Mesenchymal stem cell (in vitro differentiated cells and primary cell): ENCODE measurements at regions not wholly inside any gene's neighbourhood (a gene's known extent, or its start where the extent isn't known, plus 50 kb on each side); places are given as distances from the start of the nearest gene placed in this dataset.

ENCODE experiments used
- DNase-seq: peaks from one replicate; pipeline ENCODE4 v3.0.0-alpha.2; 2013
- H2AFZ ChIP-seq: one replicate; pipeline ENCODE4 v1.6.1; 2013; ENCODE audit warnings: low read depth, mild to moderate bottlenecking, control low read depth, inconsistent platforms, low read length, moderate library complexity
- H2AK5ac ChIP-seq: 2 replicates; pipeline ENCODE4 v1.6.1; 2013; ENCODE audit warnings: low read length, moderate library complexity, mild to moderate bottlenecking, inconsistent platforms; ENCODE audit not compliant: severe bottlenecking
- H2BK120ac ChIP-seq: one replicate; pipeline ENCODE4 v1.6.1; 2013; ENCODE audit warnings: low read depth, mild to moderate bottlenecking, inconsistent platforms, low read length, moderate library complexity
- H2BK12ac ChIP-seq, 2 experiments: one replicate each; pipeline ENCODE4 v1.6.1; 2013; ENCODE audit warnings: inconsistent platforms in 2 of 2, low read length in 2 of 2, mild to moderate bottlenecking in 2 of 2, moderate library complexity in 2 of 2, control low read depth in 1 of 2
- H2BK15ac ChIP-seq: one replicate; pipeline ENCODE4 v1.6.1; 2013; ENCODE audit warnings: mild to moderate bottlenecking, low read depth, inconsistent platforms; ENCODE audit not compliant: poor library complexity, severe bottlenecking
- H2BK5ac ChIP-seq: 2 replicates; pipeline ENCODE4 v1.6.1; 2013; ENCODE audit warnings: low read depth, mild to moderate bottlenecking, low read length, control low read depth, inconsistent platforms; ENCODE audit not compliant: poor library complexity, severe bottlenecking
- H3K14ac ChIP-seq, 2 experiments: one replicate each; pipeline ENCODE4 v1.6.1; 2013; ENCODE audit warnings: inconsistent platforms in 2 of 2, low read length in 2 of 2, control low read depth in 1 of 2, mild to moderate bottlenecking in 1 of 2, moderate library complexity in 1 of 2
- H3K18ac ChIP-seq, 2 experiments: one replicate each; pipeline ENCODE4 v1.6.1; 2013; ENCODE audit warnings: inconsistent platforms in 2 of 2, low read length in 2 of 2, control low read depth in 1 of 2, low read depth in 1 of 2, mild to moderate bottlenecking in 1 of 2
- H3K23ac ChIP-seq, 2 experiments: one replicate each; pipeline ENCODE4 v1.6.1; 2013; ENCODE audit warnings: inconsistent platforms in 2 of 2, low read length in 2 of 2, mild to moderate bottlenecking in 2 of 2, moderate library complexity in 2 of 2, control low read depth in 1 of 2
- H3K27ac ChIP-seq: 2 replicates; pipeline ENCODE4 v1.5.1; 2013; ENCODE audit warnings: mild to moderate bottlenecking, moderate library complexity, low read length, control low read depth, inconsistent platforms; ENCODE audit not compliant: poor library complexity, severe bottlenecking
- H3K27me3 ChIP-seq, 2 experiments: 2 replicates each; pipeline versions ENCODE4 v1.6.1 to v1.7.0; 2013; ENCODE audit warnings: low read length in 2 of 2, mild to moderate bottlenecking in 2 of 2, moderate library complexity in 2 of 2, control low read depth in 1 of 2, inconsistent platforms in 1 of 2; ENCODE audit not compliant: control insufficient read depth in 1 of 2, insufficient read depth in 1 of 2
- H3K36me3 ChIP-seq, 2 experiments: 2 replicates each; pipeline versions ENCODE4 v1.6.1 to v1.7.0; 2013; ENCODE audit warnings: low read length in 2 of 2, control low read depth in 1 of 2, inconsistent platforms in 1 of 2, low read depth in 1 of 2, mild to moderate bottlenecking in 1 of 2; ENCODE audit not compliant: insufficient read depth in 2 of 2, control insufficient read depth in 1 of 2
- H3K4ac ChIP-seq, 2 experiments: one replicate each; pipeline ENCODE4 v1.6.1; 2013; ENCODE audit warnings: inconsistent platforms in 2 of 2, low read length in 2 of 2, mild to moderate bottlenecking in 2 of 2, moderate library complexity in 2 of 2, control low read depth in 1 of 2, low read depth in 1 of 2
- H3K4me1 ChIP-seq: 2 replicates; pipeline ENCODE4 v1.6.1; 2013; ENCODE audit warnings: low read depth, low read length, control low read depth; ENCODE audit not compliant: control insufficient read depth, insufficient read depth
- H3K4me2 ChIP-seq: 2 replicates; pipeline ENCODE4 v1.6.1; 2013; ENCODE audit warnings: low read length, mild to moderate bottlenecking, inconsistent platforms; ENCODE audit not compliant: poor library complexity, severe bottlenecking
- H3K4me3 ChIP-seq, 2 experiments: 2 replicates each; pipeline versions ENCODE4 v1.5.1 to v1.7.0; 2013; ENCODE audit warnings: low read length in 2 of 2, mild to moderate bottlenecking in 2 of 2, control low read depth in 1 of 2, low read depth in 1 of 2; ENCODE audit not compliant: insufficient read depth in 1 of 2
- H3K79me1 ChIP-seq: replicated peaks from 2 replicates; pipeline ENCODE4 v1.6.1; 2013; ENCODE audit warnings: mild to moderate bottlenecking, control low read depth, low read length, inconsistent platforms; ENCODE audit not compliant: poor library complexity, severe bottlenecking
- H3K9ac ChIP-seq: 2 replicates; pipeline ENCODE4 v1.7.0; 2013; ENCODE audit warnings: mild to moderate bottlenecking, low read length, moderate library complexity
- H3K9me3 ChIP-seq: 2 replicates; pipeline ENCODE4 v1.7.0; 2013; ENCODE audit warnings: mild to moderate bottlenecking, low read length; ENCODE audit not compliant: control insufficient read depth
- H4K8ac ChIP-seq: one replicate; pipeline ENCODE4 v1.6.1; 2013; ENCODE audit warnings: inconsistent platforms, mild to moderate bottlenecking, low read length, moderate library complexity
- H4K91ac ChIP-seq: one replicate; pipeline ENCODE4 v1.6.1; 2013; ENCODE audit warnings: mild to moderate bottlenecking, low read length, inconsistent platforms
- WGBS: methylation state at CpG from one replicate; pipeline ENCODE4 v1.1.7; 2013; ENCODE audit warnings: mixed read lengths; 5-methylcytosine and 5-hydroxymethylcytosine counted together

DNA sequence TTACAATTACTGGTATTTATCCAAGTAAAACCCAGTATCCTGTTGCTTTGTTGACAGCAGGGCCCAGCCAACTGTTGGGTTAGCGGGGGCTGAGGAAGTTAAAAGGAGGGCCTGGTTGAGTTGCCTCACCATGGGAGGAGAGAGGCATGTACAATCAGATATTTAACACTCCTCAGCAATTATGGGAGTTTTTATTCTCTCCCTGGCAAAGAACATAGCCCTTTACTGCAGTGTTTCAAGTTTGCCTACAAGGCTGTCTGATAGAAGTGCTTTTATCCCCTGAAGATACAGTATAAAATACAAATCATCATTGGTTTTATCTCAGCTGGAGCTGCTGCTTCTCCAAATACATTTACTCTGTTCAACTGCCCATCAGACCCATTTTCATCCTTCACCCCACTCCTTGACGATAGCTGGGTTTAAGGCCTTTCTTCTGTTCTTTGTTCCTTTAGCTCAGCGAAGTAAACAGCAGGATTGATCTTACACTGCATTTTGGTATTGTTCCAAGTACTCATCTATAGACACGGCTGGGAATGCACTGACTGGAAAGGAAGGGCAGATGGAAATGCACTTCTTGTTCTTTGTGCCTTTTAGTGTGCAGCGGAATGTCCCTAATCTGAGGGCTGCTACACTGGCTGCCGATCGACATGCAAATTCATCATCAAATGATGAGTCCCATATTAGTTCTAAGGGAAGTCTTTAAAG lies 402.5 kb upstream of the SPRED2 start:
- no peak overlapping the region for H4K91ac ChIP-seq
- H2BK15ac ChIP-seq, result no peak overlapping the region
- H3K27me3 ChIP-seq, result no peaks in the 10 kb centered on the region
- no peak overlapping the region for H3K4me3 ChIP-seq
- H2BK5ac ChIP-seq, result no peak overlapping the region
- no peaks in the 10 kb centered on the region for H3K36me3 ChIP-seq
- no peak overlapping the region for H3K23ac ChIP-seq
- H3K14ac ChIP-seq, result no peak overlapping the region
- H3K4me1 ChIP-seq, result no peaks in the 10 kb centered on the region
- H3K9ac ChIP-seq, result no peak overlapping the region
- H2BK120ac ChIP-seq, result no peak overlapping the region
- H3K27ac ChIP-seq, result no peak overlapping the region
- H3K9me3 ChIP-seq, result no peaks in the 10 kb centered on the region
- DNase-seq, result no peak
- WGBS, result 87% methylated on average over 6 of the region's 7 CpGs
- H3K18ac ChIP-seq, result no peak overlapping the region
- H2BK12ac ChIP-seq, result no peak overlapping the region
- H3K4me2 ChIP-seq, result no peak overlapping the region
- H3K79me1 ChIP-seq, result no peaks in the 10 kb centered on the region
- H4K8ac ChIP-seq, result no peak overlapping the region
- H2AFZ ChIP-seq, result no peak overlapping the region
- H3K4ac ChIP-seq, result no peak overlapping the region
- H2AK5ac ChIP-seq, result no peak overlapping the region

DNA sequence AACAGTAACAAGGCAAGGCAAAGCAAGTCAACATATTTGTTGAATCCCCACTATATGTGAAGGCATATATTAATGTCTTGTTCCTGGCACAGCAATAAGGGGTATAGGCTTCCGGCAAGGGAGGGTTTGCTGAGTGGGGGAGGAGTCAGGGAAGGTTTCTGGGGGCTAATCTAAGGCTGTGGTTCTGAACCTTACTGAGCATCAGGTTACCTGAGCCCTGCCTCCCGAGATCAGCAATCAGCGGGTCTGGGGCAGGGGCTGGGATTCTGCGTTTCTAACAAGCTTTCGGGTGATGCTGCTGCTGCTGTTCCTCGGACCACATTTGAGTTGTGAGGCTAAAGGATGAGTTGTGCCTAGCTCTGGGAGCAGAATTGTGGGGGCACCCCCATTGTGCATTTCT lies 401.7 kb upstream of the SPRED2 start:
- Histone ChIP-seq H4K8ac (no peak overlapping the region), H3K9ac (no peak overlapping the region), H3K18ac (no peak overlapping the region), H3K27me3 (no peaks in the 10 kb centered on the region), H3K27ac (no peak overlapping the region), H3K9me3 (no peaks in the 10 kb centered on the region), H3K4me2 (no peak overlapping the region), H2BK12ac (no peak overlapping the region), H2BK5ac (no peak overlapping the region), H3K36me3 (no peaks in the 10 kb centered on the region), H2BK15ac (no peak overlapping the region), H3K4ac (no peak overlapping the region), H3K14ac (no peak overlapping the region), H3K4me1 (no peaks in the 10 kb centered on the region), H3K4me3 (no peak overlapping the region), H4K91ac (no peak overlapping the region), H2BK120ac (no peak overlapping the region), H2AFZ (no peak overlapping the region), H3K23ac (no peak overlapping the region), H3K79me1 (no peaks in the 10 kb centered on the region), H2AK5ac (no peak overlapping the region)
- DNase-seq, result no peak
- WGBS, result 75% methylated on average over 6 of the region's 6 CpGs

- no peak overlapping the region for H3K27ac ChIP-seq
- no peak overlapping the region for H2BK5ac ChIP-seq
- H2BK15ac ChIP-seq, result no peak overlapping the region
- H2BK120ac ChIP-seq, result no peak overlapping the region
- H2AFZ ChIP-seq, result no peak overlapping the region
- H3K18ac ChIP-seq, result no peak overlapping the region
- H3K23ac ChIP-seq, result no peak overlapping the region
- H2AK5ac ChIP-seq, result no peak overlapping the region
- H2BK12ac ChIP-seq, result no peak overlapping the region
- H3K4me2 ChIP-seq, result no peak overlapping the region
- H4K91ac ChIP-seq, result no peak overlapping the region
- WGBS, result no CpG with 5 or more reads among the region's 1 CpG
- H3K36me3 ChIP-seq, result no peaks in the 10 kb centered on the region
- no peaks in the 10 kb centered on the region for H3K27me3 ChIP-seq
- H3K4me3 ChIP-seq, result no peak overlapping the region
- H4K8ac ChIP-seq, result no peak overlapping the region
- H3K9me3 ChIP-seq, result no peaks in the 10 kb centered on the region
- DNase-seq, result no peak
- no peaks in the 10 kb centered on the region for H3K4me1 ChIP-seq
- no peak overlapping the region for H3K4ac ChIP-seq
- H3K79me1 ChIP-seq, result no peaks in the 10 kb centered on the region
- no peak overlapping the region for H3K9ac ChIP-seq
- H3K14ac ChIP-seq, result no peak overlapping the region
Observed at GRCh38 chr2:65831509-65831908, 399.1 kb upstream of the SPRED2 start.

GRCh38 chr2:65826567-65826966 lies 394.2 kb upstream of the SPRED2 start:
- no peaks in the 10 kb centered on the region for H3K79me1 ChIP-seq
- WGBS, result 88% methylated on average over 1 of the region's 1 CpG
- DNase-seq, result no peak

More at GRCh38 chr2:65826567-65826966, 394.2 kb upstream of the SPRED2 start:
- Histone ChIP-seq H3K9me3 (no peaks in the 10 kb centered on the region), H4K8ac (no peak overlapping the region), H3K9ac (no peak overlapping the region), H3K36me3 (no peaks in the 10 kb centered on the region), H3K4me1 (no peaks in the 10 kb centered on the region), H3K27ac (no peak overlapping the region), H3K18ac (no peak overlapping the region), H3K4ac (no peak overlapping the region), H3K4me3 (no peak overlapping the region), H3K23ac (no peak overlapping the region), H2BK12ac (no peak overlapping the region), H2AK5ac (no peak overlapping the region), H2AFZ (no peak overlapping the region), H2BK15ac (no peak overlapping the region), H2BK5ac (no peak overlapping the region), H2BK120ac (no peak overlapping the region), H3K4me2 (no peak overlapping the region), H3K14ac (no peak overlapping the region), H4K91ac (no peak overlapping the region), H3K27me3 (no peaks in the 10 kb centered on the region)
